ENCODE measurements at regions not wholly inside any gene's neighbourhood (a gene's known extent, or its start where the extent isn't known, plus 50 kb on each side); places are given as distances from the start of the nearest gene placed in this dataset.

DNA sequence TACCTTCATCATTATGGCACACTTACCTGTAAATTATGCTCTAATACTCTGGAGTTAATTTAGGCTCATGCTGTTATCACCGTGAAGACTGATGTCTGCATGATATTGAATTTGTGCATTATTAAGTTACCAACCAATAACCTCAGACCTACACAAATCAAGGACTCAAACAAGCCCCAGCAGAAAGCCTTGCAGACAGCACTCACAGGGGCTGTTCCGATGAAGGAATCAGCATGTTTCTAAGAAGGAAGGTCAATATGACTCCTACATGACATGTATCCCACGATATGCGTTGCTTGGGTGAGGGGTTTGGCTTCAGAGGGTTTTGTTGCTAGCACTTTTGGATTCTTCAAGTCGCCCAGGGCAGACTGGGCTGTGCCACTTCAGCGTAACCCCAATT lies 1071.2 kb upstream of the SLC10A2 start:
- TF ChIP-seq EP300 (IDR thresholded peaks at IDR 0.05), result no peak
- TF ChIP-seq CTCF (IDR thresholded peaks at IDR 0.05), result no peak

All from esophagus muscularis mucosa (tissue), 3 donors.